HG02885 (cell line): ENCODE measurements at regions not wholly inside any gene's neighbourhood (a gene's known extent, or its start where the extent isn't known, plus 50 kb on each side); places are given as distances from the start of the nearest gene placed in this dataset.
"Not testable (repeated sequence)": the region's sequence is repeated elsewhere in the genome, so short reads cannot be mapped to it uniquely, and the experiment has no call there.

Experiments
- ATAC-seq: cut with Tn5 transposase; IDR thresholded peaks from one replicate; pipeline ENCODE4 v1.9.1; 2021; ENCODE audit warnings: mild to moderate bottlenecking; ENCODE audit not compliant: unreplicated experiment, poor library complexity

- ATAC-seq = no peak
These were observed 481.9 kb downstream of the TBC1D32 start for GRCh38 chr6:120852293-120852849.

- no peak for ATAC-seq
These were observed 508.0 kb downstream of the TBC1D32 start for GRCh38 chr6:120826253-120826652.

GRCh38 chr6:120816794-120817193, 517.5 kb downstream of the TBC1D32 start:
- ATAC-seq = no peak

- ATAC-seq = no peak
These were observed 529.0 kb downstream of the TBC1D32 start for GRCh38 chr6:120805276-120805675.

- no peak for ATAC-seq
These were observed 529.7 kb downstream of the TBC1D32 start for GRCh38 chr6:120804612-120805011.

GRCh38 chr6:120786682-120787081, 547.6 kb downstream of the TBC1D32 start:
- ATAC-seq = no peak

GRCh38 chr6:120786256-120786655, 548.0 kb downstream of the TBC1D32 start:
- no peak for ATAC-seq

GRCh38 chr6:120785459-120786086, 548.7 kb downstream of the TBC1D32 start:
- ATAC-seq = no peak

- no peak for ATAC-seq
These were observed 554.8 kb downstream of the TBC1D32 start for GRCh38 chr6:120779441-120779840.

GRCh38 chr6:120775698-120776097, 558.6 kb downstream of the TBC1D32 start:
- ATAC-seq = no peak

- no peak for ATAC-seq
These were observed 560.0 kb downstream of the TBC1D32 start for GRCh38 chr6:120774275-120774674.

- no peak for ATAC-seq
These were observed 563.3 kb downstream of the TBC1D32 start for GRCh38 chr6:120771019-120771418.

GRCh38 chr6:120764312-120764711, 570.0 kb downstream of the TBC1D32 start:
- ATAC-seq = no peak

GRCh38 chr6:120759570-120759969, 574.7 kb downstream of the TBC1D32 start:
- ATAC-seq = no peak

- ATAC-seq = not testable (repeated sequence)
These were observed 585.7 kb downstream of the TBC1D32 start for GRCh38 chr6:120748574-120748973.

- no peak for ATAC-seq
These were observed 597.5 kb downstream of the TBC1D32 start for GRCh38 chr6:120736740-120737139.

GRCh38 chr6:120735641-120736040, 598.6 kb downstream of the TBC1D32 start:
- no peak for ATAC-seq

- ATAC-seq = no peak
These were observed 623.0 kb downstream of the TBC1D32 start for GRCh38 chr6:120711255-120711654.

- no peak for ATAC-seq
These were observed 634.3 kb downstream of the TBC1D32 start for GRCh38 chr6:120700001-120700400.

- ATAC-seq = no peak
These were observed 647.8 kb downstream of the TBC1D32 start for GRCh38 chr6:120686492-120686891.

- ATAC-seq = no peak
These were observed 652.1 kb downstream of the TBC1D32 start for GRCh38 chr6:120682145-120682544.

GRCh38 chr6:120681204-120681603, 653.1 kb downstream of the TBC1D32 start:
- no peak for ATAC-seq
